DND-41 (cell line): ENCODE measurements at regions not wholly inside any gene's neighbourhood (a gene's known extent, or its start where the extent isn't known, plus 50 kb on each side); places are given as distances from the start of the nearest gene placed in this dataset.

Source experiments
- EZH2 ChIP-seq: IDR thresholded peaks from 3 replicates; pipeline ENCODE4 v1.6.1; 2012; ENCODE audit warnings: borderline replicate concordance, low read depth, mild to moderate bottlenecking, moderate library complexity, low read length, inconsistent platforms; ENCODE audit not compliant: severe bottlenecking
- TF ChIP-seq, protein P1 (sequence below): IDR thresholded peaks from 2 replicates; pipeline ENCODE4 v1.5.1; 2012; ENCODE audit warnings: borderline replicate concordance, low read length, moderate library complexity, mild to moderate bottlenecking; ENCODE audit not compliant: poor library complexity, severe bottlenecking; ENCODE audit errors: extremely low read depth

DNA sequence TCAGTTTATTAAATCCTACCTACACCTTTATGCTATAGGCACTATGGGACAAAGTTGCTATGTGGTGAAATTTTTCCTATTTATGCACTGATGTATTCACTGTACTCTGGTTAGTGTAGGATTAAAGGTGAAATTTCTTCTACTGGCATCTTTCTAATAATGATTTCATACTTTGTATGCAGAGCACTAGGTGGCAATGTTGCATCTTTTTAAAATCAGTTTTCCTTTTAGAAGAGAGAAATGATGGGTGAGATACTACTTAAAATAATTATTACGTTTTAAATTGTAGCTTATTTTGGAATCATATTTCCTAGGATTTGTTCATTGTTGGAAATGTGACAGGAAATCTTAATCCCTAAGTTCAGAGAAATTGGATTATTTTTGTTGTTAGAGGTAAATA is 150.9 kb downstream of the CD8B2 start:
- TF ChIP-seq, protein P1, sequence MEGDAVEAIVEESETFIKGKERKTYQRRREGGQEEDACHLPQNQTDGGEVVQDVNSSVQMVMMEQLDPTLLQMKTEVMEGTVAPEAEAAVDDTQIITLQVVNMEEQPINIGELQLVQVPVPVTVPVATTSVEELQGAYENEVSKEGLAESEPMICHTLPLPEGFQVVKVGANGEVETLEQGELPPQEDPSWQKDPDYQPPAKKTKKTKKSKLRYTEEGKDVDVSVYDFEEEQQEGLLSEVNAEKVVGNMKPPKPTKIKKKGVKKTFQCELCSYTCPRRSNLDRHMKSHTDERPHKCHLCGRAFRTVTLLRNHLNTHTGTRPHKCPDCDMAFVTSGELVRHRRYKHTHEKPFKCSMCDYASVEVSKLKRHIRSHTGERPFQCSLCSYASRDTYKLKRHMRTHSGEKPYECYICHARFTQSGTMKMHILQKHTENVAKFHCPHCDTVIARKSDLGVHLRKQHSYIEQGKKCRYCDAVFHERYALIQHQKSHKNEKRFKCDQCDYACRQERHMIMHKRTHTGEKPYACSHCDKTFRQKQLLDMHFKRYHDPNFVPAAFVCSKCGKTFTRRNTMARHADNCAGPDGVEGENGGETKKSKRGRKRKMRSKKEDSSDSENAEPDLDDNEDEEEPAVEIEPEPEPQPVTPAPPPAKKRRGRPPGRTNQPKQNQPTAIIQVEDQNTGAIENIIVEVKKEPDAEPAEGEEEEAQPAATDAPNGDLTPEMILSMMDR: peak; percentile 48
- no peak for TF ChIP-seq EZH2
